Esophagus squamous epithelium (tissue), 4 donors: ENCODE measurements at regions not wholly inside any gene's neighbourhood (a gene's known extent, or its start where the extent isn't known, plus 50 kb on each side); places are given as distances from the start of the nearest gene placed in this dataset.

Experiments used
- CTCF ChIP-seq, 6 experiments: fragments of 450-650 bp in 4 of 6; fragments of 200-600 bp in 2 of 6; sonication (generic) in 2 of 6; IDR thresholded peaks; one replicate each; pipeline ENCODE4 v1.5.1; 2016 to 2019; ENCODE audit warnings: antibody characterized with exemption in 6 of 6, mild to moderate bottlenecking in 4 of 6, moderate library complexity in 4 of 6
- POLR2A ChIP-seq, 4 donors: fragments of 450-650 bp; IDR thresholded peaks; one replicate each; pipeline ENCODE4 v1.6.1; 2017; ENCODE audit warnings: antibody characterized with exemption in 4 of 4, mild to moderate bottlenecking in 4 of 4, moderate library complexity in 3 of 4

GRCh38 chr11:29312812-29313211 is 704.0 kb downstream of the KCNA4 start:
- TF ChIP-seq POLR2A (IDR thresholded peaks at IDR 0.05), result no peak
- no peak for TF ChIP-seq CTCF (IDR thresholded peaks at IDR 0.05)
